HL-60 (cell line): ENCODE measurements at regions not wholly inside any gene's neighbourhood (a gene's known extent, or its start where the extent isn't known, plus 50 kb on each side); places are given as distances from the start of the nearest gene placed in this dataset.

Experiments used
- DNase-seq, 2 experiments: peaks; one replicate each; pipeline ENCODE4 v3.0.0-alpha.2; 2010 to 2020; ENCODE audit warnings: low read depth in 1 of 2, low spot score in 1 of 2
- H3K27ac ChIP-seq: fragments of 250-450 bp; sonication (Bioruptor Pico); replicated peaks from 2 replicates; pipeline ENCODE4 v1.5.1; 2020; ENCODE audit warnings: mild to moderate bottlenecking, moderate library complexity
- H3K27me3 ChIP-seq: fragments of 250-450 bp; sonication (Bioruptor Pico); 2 replicates; pipeline ENCODE4 v1.5.1; 2021; ENCODE audit warnings: mild to moderate bottlenecking, moderate library complexity; ENCODE audit not compliant: insufficient read depth, poor library complexity, severe bottlenecking
- H3K4me3 ChIP-seq: replicated peaks from 2 replicates; pipeline ENCODE4 v1.5.1; 2011; ENCODE audit warnings: mild to moderate bottlenecking, control low read depth, low read length; ENCODE audit not compliant: insufficient read depth
- CTCF ChIP-seq: IDR thresholded peaks from one replicate; pipeline ENCODE4 v1.5.1; 2011; ENCODE audit warnings: low read length, control low read depth, inconsistent platforms; ENCODE audit not compliant: insufficient read depth
- GABPA ChIP-seq: IDR thresholded peaks from 2 replicates; pipeline ENCODE4 v1.6.1; 2012; ENCODE audit warnings: low read depth
- POLR2AphosphoS5 ChIP-seq: IDR thresholded peaks from 2 replicates; pipeline ENCODE4 v1.6.1; 2012; ENCODE audit warnings: low read depth
- REST ChIP-seq: IDR thresholded peaks from 2 replicates; pipeline ENCODE4 v1.6.1; 2012; ENCODE audit warnings: low read depth; ENCODE audit not compliant: insufficient replicate concordance
- SPI1 ChIP-seq: IDR thresholded peaks from 2 replicates; pipeline ENCODE4 v1.6.1; 2012; ENCODE audit warnings: low read depth, mild to moderate bottlenecking, borderline replicate concordance

GRCh38 chr9:86672966-86673365, 274.3 kb downstream of the GAS1 start:
- Histone ChIP-seq H3K4me3 (no peak overlapping the region), H3K27me3 (no peaks in the 10 kb centered on the region), H3K27ac (no peak overlapping the region)
- TF ChIP-seq GABPA (no peak), CTCF (no peak), REST (no peak), SPI1 (no peak), POLR2AphosphoS5 (no peak)
- no peak for DNase-seq

GRCh38 chr9:86672301-86672700, 275.0 kb downstream of the GAS1 start:
- H3K4me3 ChIP-seq: no peak overlapping the region
- H3K27ac ChIP-seq: no peak overlapping the region
- no peaks in the 10 kb centered on the region for H3K27me3 ChIP-seq
- no peak for TF ChIP-seq CTCF
- no peak for TF ChIP-seq POLR2AphosphoS5
- DNase-seq: no peak

GRCh38 chr9:86671018-86671417, 276.3 kb downstream of the GAS1 start:
- no peak overlapping the region for H3K4me3 ChIP-seq
- DNase-seq: no peak
- H3K27me3 ChIP-seq: no peaks in the 10 kb centered on the region
- TF ChIP-seq REST (no peak), POLR2AphosphoS5 (no peak), GABPA (no peak), CTCF (no peak), SPI1 (no peak)
- no peak overlapping the region for H3K27ac ChIP-seq

GRCh38 chr9:86670536-86670935, 276.8 kb downstream of the GAS1 start:
- no peak for DNase-seq
- TF ChIP-seq POLR2AphosphoS5: no peak
- no peak for TF ChIP-seq CTCF
- no peak for TF ChIP-seq SPI1
- TF ChIP-seq GABPA: no peak
- TF ChIP-seq REST: no peak
- H3K4me3 ChIP-seq: no peak overlapping the region

More at GRCh38 chr9:86670536-86670935, 276.8 kb downstream of the GAS1 start:
- Histone ChIP-seq H3K27me3 (no peaks in the 10 kb centered on the region), H3K27ac (no peak overlapping the region)
